Hepatocyte (in vitro differentiated cells): ENCODE measurements at regions not wholly inside any gene's neighbourhood (a gene's known extent, or its start where the extent isn't known, plus 50 kb on each side); places are given as distances from the start of the nearest gene placed in this dataset.

Experiments used
- CTCF ChIP-seq: fragments of 200-600 bp; sonication (generic); IDR thresholded peaks from 2 replicates; pipeline ENCODE4 v1.5.1; 2016; ENCODE audit warnings: antibody characterized with exemption, mild to moderate bottlenecking; ENCODE audit not compliant: poor library complexity
- EZH2 ChIP-seq: fragments of 200-600 bp; sonication (generic); IDR thresholded peaks from 2 replicates; pipeline ENCODE4 v1.6.1; 2016; ENCODE audit warnings: antibody characterized with exemption, mild to moderate bottlenecking, borderline replicate concordance
- EZH2phosphoT487 ChIP-seq: fragments of 200-600 bp; sonication (generic); IDR thresholded peaks from one replicate; pipeline ENCODE4 v1.6.1; 2018; ENCODE audit warnings: antibody characterized with exemption, mild to moderate bottlenecking, low read depth, moderate library complexity; ENCODE audit not compliant: unreplicated experiment, severe bottlenecking

- TF ChIP-seq EZH2 (no peak), CTCF (no peak), EZH2phosphoT487 (no peak)
Observed at GRCh38 chr6:105810922-105811482, 275.1 kb upstream of the PRDM1 start.
